ENCODE measurements at regions not wholly inside any gene's neighbourhood (a gene's known extent, or its start where the extent isn't known, plus 50 kb on each side); places are given as distances from the start of the nearest gene placed in this dataset.

GRCh38 chr18:63069496-63069895, 250.1 kb downstream of the BCL2 start:
- no peak for TF ChIP-seq EZH2 (IDR thresholded peaks at IDR 0.05; ENCODE audit: low read length)
- DNase-seq (ENCODE audit: low read depth, low spot score) (no peak), FAIRE-seq (no peak)
- Histone ChIP-seq H3K4me3 (ENCODE audit: control insufficient read depth in 2 of 3, extremely low read depth in 1 of 3, insufficient read depth in 2 of 3, low read depth in 1 of 3, low read length in 3 of 3) (no peak overlapping the region), H3K9me3 (ENCODE audit: control insufficient read depth, low read depth, low read length) (no peaks in the 10 kb centered on the region), H3K4me2 (ENCODE audit: control insufficient read depth, extremely low read depth, insufficient read depth, low read depth, low read length) (no peak overlapping the region), H3K79me2 (ENCODE audit: control insufficient read depth, insufficient read depth, low read length) (no peaks in the 10 kb centered on the region), H3K4me1 (ENCODE audit: control insufficient read depth, extremely low read depth, insufficient read depth, low read length) (peaks cover 3% of the 10 kb centered on the region), H3K27ac (ENCODE audit: control insufficient read depth, insufficient read depth, low read length) (no peak overlapping the region), H2AFZ (ENCODE audit: control insufficient read depth, low read length) (no peak overlapping the region), H3K9me1 (ENCODE audit: control insufficient read depth, extremely low read depth, insufficient read depth, low read length) (no peaks in the 10 kb centered on the region), H4K20me1 (ENCODE audit: control insufficient read depth, extremely low read depth, insufficient read depth, low read length) (no peaks in the 10 kb centered on the region), H3K27me3 (ENCODE audit: control insufficient read depth, extremely low read depth, insufficient read depth, low read length) (no peaks in the 10 kb centered on the region), H3K9ac (ENCODE audit: control insufficient read depth, extremely low read depth, insufficient read depth, low read length) (no peak overlapping the region), H3K36me3 (ENCODE audit: control insufficient read depth in 2 of 2, extremely low read depth in 1 of 2, insufficient read depth in 2 of 2, low read length in 2 of 2) (no peaks in the 10 kb centered on the region)
- dilution Hi-C loops (cut with MboI; ENCODE audit: extremely low pct_ligation_motif_present, low sequenced_read_pairs): no loop called here

- peak; percentile 39 for FAIRE-seq
- DNase-seq (ENCODE audit: low read depth, low spot score): no peak
- TF ChIP-seq EZH2 (IDR thresholded peaks at IDR 0.05; ENCODE audit: low read length): no peak
- TF ChIP-seq CTCF (optimal IDR thresholded peaks at IDR 0.05 in 1 of 3, IDR thresholded peaks at IDR 0.05 in 1 of 3, conservative IDR thresholded peaks at IDR 0.05 in 1 of 3; ENCODE audit: extremely low read depth in 1 of 3, insufficient read depth in 2 of 3, low read length in 3 of 3): no peak
Measured at GRCh38 chr18:63067939-63068338, 251.6 kb downstream of the BCL2 start.

GRCh38 chr18:63065172-63065571, 254.4 kb downstream of the BCL2 start:
- dilution Hi-C loops (cut with MboI; ENCODE audit: extremely low pct_ligation_motif_present, low sequenced_read_pairs): no loop called here
- peaks cover 4% of the 10 kb centered on the region for H3K4me1 ChIP-seq (ENCODE audit: control insufficient read depth, extremely low read depth, insufficient read depth, low read length)
- no peaks in the 10 kb centered on the region for H3K9me1 ChIP-seq (ENCODE audit: control insufficient read depth, extremely low read depth, insufficient read depth, low read length)
- H3K36me3 ChIP-seq (ENCODE audit: control insufficient read depth in 2 of 2, extremely low read depth in 1 of 2, insufficient read depth in 2 of 2, low read length in 2 of 2): no peaks in the 10 kb centered on the region
- H3K79me2 ChIP-seq (ENCODE audit: control insufficient read depth, insufficient read depth, low read length): no peaks in the 10 kb centered on the region
- H2AFZ ChIP-seq (ENCODE audit: control insufficient read depth, low read length): no peak overlapping the region
- peaks cover 4% of the 10 kb centered on the region for H3K27me3 ChIP-seq (ENCODE audit: control insufficient read depth, extremely low read depth, insufficient read depth, low read length)
- TF ChIP-seq EZH2 (IDR thresholded peaks at IDR 0.05; ENCODE audit: low read length): no peak
- no peak for TF ChIP-seq CTCF (optimal IDR thresholded peaks at IDR 0.05 in 1 of 3, IDR thresholded peaks at IDR 0.05 in 1 of 3, conservative IDR thresholded peaks at IDR 0.05 in 1 of 3; ENCODE audit: extremely low read depth in 1 of 3, insufficient read depth in 2 of 3, low read length in 3 of 3)
- H3K27ac ChIP-seq (ENCODE audit: control insufficient read depth, insufficient read depth, low read length): no peak overlapping the region
- DNase-seq (ENCODE audit: low read depth, low spot score): no peak
- no peak overlapping the region for H3K4me2 ChIP-seq (ENCODE audit: control insufficient read depth, extremely low read depth, insufficient read depth, low read depth, low read length)
- H4K20me1 ChIP-seq (ENCODE audit: control insufficient read depth, extremely low read depth, insufficient read depth, low read length): no peaks in the 10 kb centered on the region
- no peak overlapping the region for H3K4me3 ChIP-seq (ENCODE audit: control insufficient read depth in 2 of 3, extremely low read depth in 1 of 3, insufficient read depth in 2 of 3, low read depth in 1 of 3, low read length in 3 of 3)
- no peak for FAIRE-seq
- no peaks in the 10 kb centered on the region for H3K9me3 ChIP-seq (ENCODE audit: control insufficient read depth, low read depth, low read length)
- H3K9ac ChIP-seq (ENCODE audit: control insufficient read depth, extremely low read depth, insufficient read depth, low read length): no peak overlapping the region

More at GRCh38 chr18:63067939-63068338, 251.6 kb downstream of the BCL2 start:
- Histone ChIP-seq H3K36me3 (ENCODE audit: control insufficient read depth in 2 of 2, extremely low read depth in 1 of 2, insufficient read depth in 2 of 2, low read length in 2 of 2) (no peaks in the 10 kb centered on the region), H3K4me2 (ENCODE audit: control insufficient read depth, extremely low read depth, insufficient read depth, low read depth, low read length) (no peak overlapping the region), H3K27me3 (ENCODE audit: control insufficient read depth, extremely low read depth, insufficient read depth, low read length) (peaks cover 4% of the 10 kb centered on the region), H3K9me3 (ENCODE audit: control insufficient read depth, low read depth, low read length) (no peaks in the 10 kb centered on the region), H3K4me3 (ENCODE audit: control insufficient read depth in 2 of 3, extremely low read depth in 1 of 3, insufficient read depth in 2 of 3, low read depth in 1 of 3, low read length in 3 of 3) (no peak overlapping the region), H3K27ac (ENCODE audit: control insufficient read depth, insufficient read depth, low read length) (no peak overlapping the region), H2AFZ (ENCODE audit: control insufficient read depth, low read length) (no peak overlapping the region), H4K20me1 (ENCODE audit: control insufficient read depth, extremely low read depth, insufficient read depth, low read length) (no peaks in the 10 kb centered on the region), H3K4me1 (ENCODE audit: control insufficient read depth, extremely low read depth, insufficient read depth, low read length) (peaks cover 6% of the 10 kb centered on the region), H3K9ac (ENCODE audit: control insufficient read depth, extremely low read depth, insufficient read depth, low read length) (no peak overlapping the region), H3K9me1 (ENCODE audit: control insufficient read depth, extremely low read depth, insufficient read depth, low read length) (no peaks in the 10 kb centered on the region), H3K79me2 (ENCODE audit: control insufficient read depth, insufficient read depth, low read length) (no peaks in the 10 kb centered on the region)
- dilution Hi-C loops (cut with MboI; ENCODE audit: extremely low pct_ligation_motif_present, low sequenced_read_pairs): no loop called here

Measured in keratinocyte (primary cell).